Body of pancreas (tissue), 4 donors: ENCODE measurements at regions not wholly inside any gene's neighbourhood (a gene's known extent, or its start where the extent isn't known, plus 50 kb on each side); places are given as distances from the start of the nearest gene placed in this dataset.

Experiments
- CTCF ChIP-seq, 7 experiments: fragments of 450-650 bp in 4 of 7; fragments of 200-600 bp in 3 of 7; sonication (generic) in 3 of 7; IDR thresholded peaks; one replicate each; pipeline ENCODE4 v1.5.1; 2016 to 2019; ENCODE audit warnings: antibody characterized with exemption in 7 of 7
- POLR2A ChIP-seq, 3 donors: fragments of 450-650 bp; IDR thresholded peaks; one replicate each; pipeline ENCODE4 v1.6.1; 2016; ENCODE audit warnings: antibody characterized with exemption in 3 of 3, mild to moderate bottlenecking in 2 of 3

GRCh38 chr6:140303218-140303949, 928.9 kb upstream of the CITED2 start:
- TF ChIP-seq POLR2A (IDR thresholded peaks at IDR 0.05): no peak
- TF ChIP-seq CTCF (IDR thresholded peaks at IDR 0.05): no peak
